Sigmoid colon (tissue), 4 donors: ENCODE measurements at regions not wholly inside any gene's neighbourhood (a gene's known extent, or its start where the extent isn't known, plus 50 kb on each side); places are given as distances from the start of the nearest gene placed in this dataset.

ENCODE experiments used
- CTCF ChIP-seq, 4 experiments: fragments of 450-650 bp in 3 of 4; fragments of 200-600 bp in 1 of 4; IDR thresholded peaks; one replicate each; pipeline ENCODE4 v1.5.1; 2016 to 2019; ENCODE audit warnings: antibody characterized with exemption in 4 of 4, mild to moderate bottlenecking in 3 of 4, moderate library complexity in 2 of 4
- EP300 ChIP-seq, 4 donors: sonication (generic); formaldehyde crosslinking; IDR thresholded peaks; one replicate each; pipeline ENCODE4 v1.6.1; 2017; ENCODE audit warnings: antibody characterized with exemption in 4 of 4
- POLR2A ChIP-seq, 2 donors: fragments of 450-650 bp; IDR thresholded peaks; one replicate each; pipeline ENCODE4 v1.6.1; 2016; ENCODE audit warnings: antibody characterized with exemption in 2 of 2, mild to moderate bottlenecking in 2 of 2, moderate library complexity in 2 of 2

DNA sequence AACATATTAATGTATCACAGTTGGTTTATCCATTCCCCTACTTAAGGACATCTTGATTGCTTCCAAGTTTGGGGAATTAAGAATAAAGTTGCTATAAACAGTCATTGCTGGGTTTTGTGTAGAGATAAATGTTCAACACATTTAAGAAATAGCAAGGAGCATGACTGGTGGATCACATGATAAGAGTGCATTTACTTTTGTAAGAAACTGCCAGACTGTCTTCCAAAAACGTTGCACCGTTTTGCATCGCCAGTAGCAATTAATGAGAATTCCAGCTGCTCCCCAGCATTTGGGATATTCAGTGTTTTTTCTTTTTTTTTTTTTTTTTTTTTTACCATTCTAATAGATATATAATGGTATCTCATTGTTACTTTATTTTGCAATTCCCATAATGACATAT is 695.7 kb upstream of the GJE1 start:
- TF ChIP-seq CTCF (IDR thresholded peaks at IDR 0.05) (no peak), POLR2A (IDR thresholded peaks at IDR 0.05) (no peak), EP300 (IDR thresholded peaks at IDR 0.05) (no peak)
